Naive thymus-derived CD4-positive, alpha-beta T cell (primary cell): ENCODE measurements at regions not wholly inside any gene's neighbourhood (a gene's known extent, or its start where the extent isn't known, plus 50 kb on each side); places are given as distances from the start of the nearest gene placed in this dataset.

Source experiments
- ATAC-seq: fragments of 150-1000 bp; cut with Tn5 transposase; 2 replicates; pipeline ENCODE4 v1.10.0; 2021; ENCODE audit warnings: mild to moderate bottlenecking, moderate library complexity
- CTCF ChIA-PET: fragments of 350-600 bp; sonication (Branson Sonifier 250); formaldehyde crosslinking; loops from one replicate; lab custom pipeline; 2021; ENCODE audit warnings: antibody characterized with exemption; lab: Charles Lee
- POLR2A ChIA-PET: fragments of 350-600 bp; sonication (Branson Sonifier 250); formaldehyde crosslinking; loops from one replicate; lab custom pipeline; 2021; ENCODE audit warnings: antibody characterized with exemption, inconsistent platforms; lab: Charles Lee
- DNase-seq, 9 donors: peaks; one replicate each; pipeline versions ENCODE4 v3.0.0 to v3.0.0-alpha.2; 2020 to 2022; ENCODE audit warnings: mixed read lengths in 1 of 9
- H3K27ac ChIP-seq: one replicate; pipeline ENCODE4 v1.7.0; 2013; ENCODE audit warnings: mild to moderate bottlenecking, low read depth, low read length, moderate library complexity
- H3K27me3 ChIP-seq, 2 donors: one replicate each; pipeline ENCODE4 v1.7.0; 2013; ENCODE audit warnings: low read length in 2 of 2, mild to moderate bottlenecking in 2 of 2, moderate library complexity in 2 of 2; ENCODE audit not compliant: control insufficient read depth in 2 of 2, insufficient read depth in 2 of 2
- H3K36me3 ChIP-seq, 3 experiments: 1 replicate in 2 of 3; 2 replicates in 1 of 3; pipeline ENCODE4 v1.7.0; 2013; ENCODE audit warnings: low read length in 3 of 3, mild to moderate bottlenecking in 3 of 3, moderate library complexity in 1 of 3; ENCODE audit not compliant: insufficient read depth in 3 of 3, control insufficient read depth in 2 of 3
- H3K4me1 ChIP-seq, 2 donors: one replicate each; pipeline ENCODE4 v1.7.0; 2013; ENCODE audit warnings: low read length in 2 of 2, mild to moderate bottlenecking in 2 of 2, moderate library complexity in 1 of 2; ENCODE audit not compliant: control insufficient read depth in 2 of 2, insufficient read depth in 2 of 2
- H3K4me3 ChIP-seq: 2 replicates; pipeline ENCODE4 v1.7.0; 2013; ENCODE audit warnings: mild to moderate bottlenecking, low read length
- H3K9me3 ChIP-seq, 3 experiments: 1 replicate in 2 of 3; 2 replicates in 1 of 3; pipeline ENCODE4 v1.7.0; 2013; ENCODE audit warnings: low read length in 3 of 3; ENCODE audit not compliant: control insufficient read depth in 2 of 3
- H3K27ac Mint-ChIP-seq, 9 donors: one replicate each; pipeline ENCODE4 v1.8.0; 2020 to 2022; ENCODE audit warnings: mixed read lengths in 9 of 9, mild to moderate bottlenecking in 8 of 9, moderate library complexity in 5 of 9, inconsistent platforms in 2 of 9
- H3K27me3 Mint-ChIP-seq, 5 donors: one replicate each; pipeline ENCODE4 v1.8.0; 2021 to 2022; ENCODE audit warnings: mixed read lengths in 5 of 5, mild to moderate bottlenecking in 1 of 5
- H3K36me3 Mint-ChIP-seq, 5 donors: one replicate each; pipeline ENCODE4 v1.8.0; 2020 to 2022; ENCODE audit warnings: mixed read lengths in 5 of 5, mild to moderate bottlenecking in 3 of 5, inconsistent platforms in 1 of 5
- H3K4me1 Mint-ChIP-seq, 7 donors: one replicate each; pipeline ENCODE4 v1.8.0; 2020 to 2022; ENCODE audit warnings: mixed read lengths in 7 of 7, mild to moderate bottlenecking in 3 of 7, inconsistent platforms in 1 of 7
- H3K4me3 Mint-ChIP-seq, 10 donors: one replicate each; pipeline ENCODE4 v1.8.0; 2020 to 2022; ENCODE audit warnings: mild to moderate bottlenecking in 10 of 10, mixed read lengths in 10 of 10, moderate library complexity in 6 of 10, inconsistent platforms in 2 of 10
- H3K9me3 Mint-ChIP-seq, 11 donors: one replicate each; pipeline ENCODE4 v1.8.0; 2020 to 2022; ENCODE audit warnings: mixed read lengths in 11 of 11, mild to moderate bottlenecking in 4 of 11, inconsistent platforms in 1 of 11, moderate library complexity in 1 of 11
- intact Hi-C, 2 donors: fragments of 100-400 bp; cut with micrococcal nuclease; formaldehyde crosslinking; loops; one replicate each; pipeline ENCODE4 v1.15.1; 2023

DNA sequence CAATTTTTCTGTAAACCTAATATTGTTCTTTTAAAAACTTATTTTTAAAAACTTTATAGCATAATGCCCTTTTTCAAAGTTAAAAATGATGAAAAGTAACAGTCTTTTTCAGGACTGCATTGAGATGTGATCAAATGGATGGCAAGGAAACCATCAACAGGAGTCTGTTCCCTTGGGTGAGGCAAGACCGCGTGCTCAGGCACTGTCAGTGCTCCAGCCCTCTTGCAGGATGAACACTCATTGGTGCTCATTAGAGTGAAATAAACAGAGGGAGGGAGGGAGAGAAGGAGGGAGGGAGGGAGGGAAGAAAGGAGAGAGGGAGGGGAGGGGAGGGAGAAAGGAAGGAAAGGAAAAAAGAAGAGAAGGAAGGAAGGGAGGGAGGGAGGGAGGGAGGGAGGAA, 145.7 kb upstream of the CHST15 start:
- H3K4me1 ChIP-seq: no peaks in the 10 kb centered on the region
- peaks cover 0 to 7% (median 0%) of the 10 kb centered on the region in 5 donors for H3K27me3 Mint-ChIP-seq
- no peak overlapping the region for H3K4me3 Mint-ChIP-seq
- no peaks in the 10 kb centered on the region for H3K9me3 ChIP-seq
- H3K36me3 Mint-ChIP-seq: no peaks in the 10 kb centered on the region
- CTCF ChIA-PET: no interaction called here
- peaks cover 0 to 9% (median 0%) of the 10 kb centered on the region in 11 donors for H3K9me3 Mint-ChIP-seq
- POLR2A ChIA-PET: no interaction called here
- no peak overlapping the region for H3K27ac Mint-ChIP-seq
- no peak overlapping the region for H3K4me3 ChIP-seq
- ATAC-seq (no peak), DNase-seq (no peak)
- H3K36me3 ChIP-seq: no peaks in the 10 kb centered on the region
- no peaks in the 10 kb centered on the region for H3K27me3 ChIP-seq
- intact Hi-C loops: loop anchor here in 1 of 2 donors (10.0 kb wide), 1 partner anchor 146 kb away; no protein-coding TSS in a partner anchor
- no peaks in the 10 kb centered on the region for H3K4me1 Mint-ChIP-seq
- no peak overlapping the region for H3K27ac ChIP-seq

GRCh38 chr10:124238367-124238766, 145.0 kb upstream of the CHST15 start:
- CTCF ChIA-PET: no interaction called here
- ATAC-seq: no peak

GRCh38 chr10:124237282-124237961, 144.0 kb upstream of the CHST15 start:
- H3K4me3 ChIP-seq: no peak overlapping the region
- no peaks in the 10 kb centered on the region for H3K27me3 ChIP-seq
- no peak overlapping the region for H3K27ac ChIP-seq
- H3K27ac Mint-ChIP-seq: no peak overlapping the region
- no peaks in the 10 kb centered on the region for H3K9me3 ChIP-seq
- no peak overlapping the region for H3K4me3 Mint-ChIP-seq
- ChIA-PET POLR2A (no interaction called here), CTCF (no interaction called here)
- DNase-seq: no peak
- intact Hi-C loops: loop anchor here in 1 of 2 donors (10.0 kb wide), 1 partner anchor 147 kb away; no protein-coding TSS in a partner anchor
- peaks cover 0 to 11% (median 0%) of the 10 kb centered on the region in 11 donors for H3K9me3 Mint-ChIP-seq
- H3K4me1 Mint-ChIP-seq: no peaks in the 10 kb centered on the region
- H3K36me3 ChIP-seq: no peaks in the 10 kb centered on the region
- H3K27me3 Mint-ChIP-seq: peaks cover 0 to 7% (median 0%) of the 10 kb centered on the region in 5 donors
- no peaks in the 10 kb centered on the region for H3K36me3 Mint-ChIP-seq
- H3K4me1 ChIP-seq: no peaks in the 10 kb centered on the region
- ATAC-seq: no peak

More at GRCh38 chr10:124238367-124238766, 145.0 kb upstream of the CHST15 start:
- H3K27ac ChIP-seq: no peak overlapping the region
- no peaks in the 10 kb centered on the region for H3K27me3 ChIP-seq
- Mint-ChIP-seq H3K27ac (no peak overlapping the region), H3K4me3 (no peak overlapping the region), H3K36me3 (no peaks in the 10 kb centered on the region), H3K9me3 (peaks cover 0 to 9% (median 0%) of the 10 kb centered on the region in 11 donors), H3K4me1 (no peaks in the 10 kb centered on the region), H3K27me3 (peaks cover 0 to 7% (median 0%) of the 10 kb centered on the region in 5 donors)
- intact Hi-C loops: loop anchor here in 1 of 2 donors (10.0 kb wide), 1 partner anchor 146 kb away; no protein-coding TSS in a partner anchor
- POLR2A ChIA-PET: no interaction called here
- no peak for DNase-seq
- no peaks in the 10 kb centered on the region for H3K36me3 ChIP-seq
- no peaks in the 10 kb centered on the region for H3K9me3 ChIP-seq
- no peaks in the 10 kb centered on the region for H3K4me1 ChIP-seq
- no peak overlapping the region for H3K4me3 ChIP-seq

DNA sequence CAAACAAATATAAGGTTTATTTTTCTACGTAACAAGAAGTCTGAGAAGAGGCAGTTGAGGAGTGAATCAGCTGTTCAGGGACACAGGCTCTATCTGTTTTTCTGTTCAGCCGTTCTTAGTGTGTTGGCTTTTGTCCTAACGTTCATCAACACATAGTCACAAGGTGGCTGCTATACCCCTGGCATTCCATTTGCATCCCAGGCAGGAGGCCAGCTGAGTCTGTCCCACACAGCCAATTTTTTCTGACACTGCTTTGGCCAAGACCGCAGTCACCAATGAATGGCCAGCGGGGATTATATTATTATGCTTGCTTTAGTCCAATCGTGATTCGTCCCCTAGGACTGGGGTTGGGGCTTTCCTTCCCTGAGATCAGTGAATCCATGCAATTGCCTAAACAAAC, 143.4 kb upstream of the CHST15 start:
- Mint-ChIP-seq H3K4me3 (no peak overlapping the region), H3K27ac (no peak overlapping the region), H3K9me3 (peaks cover 0 to 8% (median 0%) of the 10 kb centered on the region in 11 donors), H3K4me1 (no peaks in the 10 kb centered on the region), H3K27me3 (peaks cover 0 to 7% (median 0%) of the 10 kb centered on the region in 5 donors), H3K36me3 (no peaks in the 10 kb centered on the region)
- Histone ChIP-seq H3K36me3 (no peaks in the 10 kb centered on the region), H3K9me3 (no peaks in the 10 kb centered on the region), H3K27me3 (no peaks in the 10 kb centered on the region), H3K27ac (no peak overlapping the region), H3K4me1 (no peaks in the 10 kb centered on the region), H3K4me3 (no peak overlapping the region)
- ChIA-PET CTCF (no interaction called here), POLR2A (no interaction called here)
- DNase-seq (no peak), ATAC-seq (no peak)
- intact Hi-C loops: loop anchor here in 1 of 2 donors (10.0 kb wide), 1 partner anchor 148 kb away; no protein-coding TSS in a partner anchor

DNA sequence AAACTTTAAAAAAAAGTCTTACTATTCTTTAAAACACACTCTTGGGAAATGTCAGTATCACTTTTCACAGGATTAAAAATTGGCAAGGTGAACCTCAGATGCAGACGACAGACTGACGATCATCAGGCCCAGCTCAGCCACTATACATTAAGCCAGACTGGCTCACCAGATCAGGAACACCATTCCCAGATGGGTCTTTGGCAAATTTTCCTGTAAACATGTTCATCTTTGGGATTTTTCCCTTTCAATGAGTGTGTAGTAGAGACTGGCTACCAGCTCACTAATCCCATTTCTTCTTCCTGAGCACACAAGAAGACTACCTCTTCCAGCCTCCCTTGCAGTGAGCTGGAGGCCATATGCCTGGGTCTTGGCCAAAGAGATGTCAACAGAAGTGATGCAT, 142.7 kb upstream of the CHST15 start:
- no peaks in the 10 kb centered on the region for H3K27me3 ChIP-seq
- no peak overlapping the region for H3K4me3 ChIP-seq
- Mint-ChIP-seq H3K9me3 (peaks cover 0 to 5% (median 0%) of the 10 kb centered on the region in 11 donors), H3K4me1 (peaks cover 0 to under 1% (median 0%) of the 10 kb centered on the region in 7 donors), H3K27me3 (peaks cover 0 to 7% (median 0%) of the 10 kb centered on the region in 5 donors), H3K36me3 (peaks cover 0 to under 1% (median 0%) of the 10 kb centered on the region in 5 donors), H3K4me3 (no peak overlapping the region), H3K27ac (no peak overlapping the region)
- DNase-seq: no peak
- intact Hi-C loops: loop anchor here in 1 of 2 donors (10.0 kb wide), 1 partner anchor 149 kb away; no protein-coding TSS in a partner anchor
- H3K4me1 ChIP-seq: no peaks in the 10 kb centered on the region
- ChIA-PET POLR2A (no interaction called here), CTCF (no interaction called here)
- no peaks in the 10 kb centered on the region for H3K36me3 ChIP-seq
- H3K27ac ChIP-seq: no peak overlapping the region
- no peak for ATAC-seq
- H3K9me3 ChIP-seq: no peaks in the 10 kb centered on the region

DNA sequence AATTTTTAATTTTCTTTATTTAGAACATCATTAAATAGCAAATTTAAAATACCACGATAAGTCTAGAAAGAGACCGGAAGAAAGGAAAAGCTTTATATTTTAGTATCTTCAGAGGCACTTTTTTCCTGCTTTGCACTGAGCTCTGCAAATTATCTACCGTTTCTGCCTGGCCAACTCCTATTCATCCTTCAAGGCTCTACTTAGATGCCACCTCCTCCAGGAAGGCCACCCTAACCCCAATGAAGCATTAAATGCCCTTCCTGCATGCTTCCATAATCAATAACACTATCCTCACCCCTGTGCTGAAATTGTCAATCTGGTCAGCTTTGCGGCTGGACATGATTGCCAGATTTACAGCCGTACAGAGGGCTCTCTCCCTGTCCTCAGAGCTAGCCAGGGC, 141.8 kb upstream of the CHST15 start:
- ATAC-seq (no peak), DNase-seq (no peak)
- Histone ChIP-seq H3K27me3 (no peaks in the 10 kb centered on the region), H3K4me1 (no peaks in the 10 kb centered on the region), H3K4me3 (no peak overlapping the region), H3K36me3 (no peaks in the 10 kb centered on the region), H3K27ac (no peak overlapping the region), H3K9me3 (no peaks in the 10 kb centered on the region)
- H3K36me3 Mint-ChIP-seq: peaks cover 0 to 4% (median 0%) of the 10 kb centered on the region in 5 donors
- H3K27me3 Mint-ChIP-seq: peaks cover 0 to 3% (median 0%) of the 10 kb centered on the region in 5 donors
- H3K9me3 Mint-ChIP-seq: peaks cover 0 to 9% (median under 1%) of the 10 kb centered on the region in 11 donors
- intact Hi-C loops: loop anchor here in 1 of 2 donors (10.0 kb wide), 1 partner anchor 150 kb away; no protein-coding TSS in a partner anchor
- ChIA-PET POLR2A (no interaction called here), CTCF (interaction anchor here (0.6 kb wide), 1 partner anchor 165 kb away, joined by 3 read pairs; no protein-coding TSS in a partner anchor)
- no peak overlapping the region for H3K27ac Mint-ChIP-seq
- H3K4me3 Mint-ChIP-seq: no peak overlapping the region
- H3K4me1 Mint-ChIP-seq: peaks cover 0 to 3% (median 0%) of the 10 kb centered on the region in 7 donors
